ENCODE measurements at regions not wholly inside any gene's neighbourhood (a gene's known extent, or its start where the extent isn't known, plus 50 kb on each side); places are given as distances from the start of the nearest gene placed in this dataset.

- Histone ChIP-seq H3K9ac (ENCODE audit: low read length in 5 of 5) (no peak overlapping the region), H3K4me1 (ENCODE audit: control insufficient read depth in 5 of 5, insufficient read depth in 5 of 5, low read length in 5 of 5) (no peaks in the 10 kb centered on the region), H3K27me3 (ENCODE audit: control insufficient read depth in 5 of 5, insufficient read depth in 4 of 5, low read length in 5 of 5) (no peaks in the 10 kb centered on the region), H3K36me3 (ENCODE audit: control insufficient read depth in 5 of 5, insufficient read depth in 5 of 5, low read length in 5 of 5) (no peaks in the 10 kb centered on the region), H3K27ac (ENCODE audit: low read depth, low read length) (no peak overlapping the region), H3K9me3 (ENCODE audit: control insufficient read depth in 5 of 5, low read length in 5 of 5) (no peaks in the 10 kb centered on the region), H3K4me3 (ENCODE audit: low read depth in 1 of 5, low read length in 5 of 5) (no peak overlapping the region)
Measured at GRCh38 chr13:88544836-88545235, 873.7 kb downstream of the SLITRK5 start.

- H3K9me3 ChIP-seq (ENCODE audit: control insufficient read depth in 5 of 5, low read length in 5 of 5): peaks cover 0 to 2% (median 0%) of the 10 kb centered on the region in 5 donors
- H3K9ac ChIP-seq (ENCODE audit: low read length in 5 of 5): no peak overlapping the region
- no peaks in the 10 kb centered on the region for H3K4me1 ChIP-seq (ENCODE audit: control insufficient read depth in 5 of 5, insufficient read depth in 5 of 5, low read length in 5 of 5)
- H3K4me3 ChIP-seq (ENCODE audit: low read depth in 1 of 5, low read length in 5 of 5): no peak overlapping the region
- H3K36me3 ChIP-seq (ENCODE audit: control insufficient read depth in 5 of 5, insufficient read depth in 5 of 5, low read length in 5 of 5): no peaks in the 10 kb centered on the region
- H3K27ac ChIP-seq (ENCODE audit: low read depth, low read length): no peak overlapping the region
- H3K27me3 ChIP-seq (ENCODE audit: control insufficient read depth in 5 of 5, insufficient read depth in 4 of 5, low read length in 5 of 5): no peaks in the 10 kb centered on the region
Measured at GRCh38 chr13:88552966-88553365, 881.8 kb downstream of the SLITRK5 start.

- Histone ChIP-seq H3K4me1 (ENCODE audit: control insufficient read depth in 5 of 5, insufficient read depth in 5 of 5, low read length in 5 of 5) (peaks cover 0 to 2% (median 0%) of the 10 kb centered on the region in 5 donors), H3K9ac (ENCODE audit: low read length in 5 of 5) (no peak overlapping the region), H3K4me3 (ENCODE audit: low read depth in 1 of 5, low read length in 5 of 5) (no peak overlapping the region), H3K27ac (ENCODE audit: low read depth, low read length) (no peak overlapping the region), H3K27me3 (ENCODE audit: control insufficient read depth in 5 of 5, insufficient read depth in 4 of 5, low read length in 5 of 5) (no peaks in the 10 kb centered on the region), H3K9me3 (ENCODE audit: control insufficient read depth in 5 of 5, low read length in 5 of 5) (peaks cover 0 to 4% (median 0%) of the 10 kb centered on the region in 5 donors), H3K36me3 (ENCODE audit: control insufficient read depth in 5 of 5, insufficient read depth in 5 of 5, low read length in 5 of 5) (no peaks in the 10 kb centered on the region)
Measured at GRCh38 chr13:88565566-88565965, 894.4 kb downstream of the SLITRK5 start.

- no peaks in the 10 kb centered on the region for H3K27me3 ChIP-seq (ENCODE audit: control insufficient read depth in 5 of 5, insufficient read depth in 4 of 5, low read length in 5 of 5)
- H3K27ac ChIP-seq (ENCODE audit: low read depth, low read length): no peak overlapping the region
- H3K9ac ChIP-seq (ENCODE audit: low read length in 5 of 5): no peak overlapping the region
- H3K36me3 ChIP-seq (ENCODE audit: control insufficient read depth in 5 of 5, insufficient read depth in 5 of 5, low read length in 5 of 5): no peaks in the 10 kb centered on the region
- H3K9me3 ChIP-seq (ENCODE audit: control insufficient read depth in 5 of 5, low read length in 5 of 5): no peaks in the 10 kb centered on the region
- H3K4me1 ChIP-seq (ENCODE audit: control insufficient read depth in 5 of 5, insufficient read depth in 5 of 5, low read length in 5 of 5): no peaks in the 10 kb centered on the region
- no peak overlapping the region for H3K4me3 ChIP-seq (ENCODE audit: low read depth in 1 of 5, low read length in 5 of 5)
Measured at GRCh38 chr13:88585861-88586260, 914.7 kb downstream of the SLITRK5 start.

GRCh38 chr13:88586263-88586662, 915.1 kb downstream of the SLITRK5 start:
- H3K4me3 ChIP-seq (ENCODE audit: low read depth in 1 of 5, low read length in 5 of 5): no peak overlapping the region
- H3K9ac ChIP-seq (ENCODE audit: low read length in 5 of 5): no peak overlapping the region
- H3K4me1 ChIP-seq (ENCODE audit: control insufficient read depth in 5 of 5, insufficient read depth in 5 of 5, low read length in 5 of 5): no peaks in the 10 kb centered on the region
- H3K9me3 ChIP-seq (ENCODE audit: control insufficient read depth in 5 of 5, low read length in 5 of 5): no peaks in the 10 kb centered on the region
- no peaks in the 10 kb centered on the region for H3K27me3 ChIP-seq (ENCODE audit: control insufficient read depth in 5 of 5, insufficient read depth in 4 of 5, low read length in 5 of 5)
- H3K36me3 ChIP-seq (ENCODE audit: control insufficient read depth in 5 of 5, insufficient read depth in 5 of 5, low read length in 5 of 5): no peaks in the 10 kb centered on the region
- no peak overlapping the region for H3K27ac ChIP-seq (ENCODE audit: low read depth, low read length)

GRCh38 chr13:88590574-88590973, 919.4 kb downstream of the SLITRK5 start:
- H3K4me1 ChIP-seq (ENCODE audit: control insufficient read depth in 5 of 5, insufficient read depth in 5 of 5, low read length in 5 of 5): no peaks in the 10 kb centered on the region
- H3K4me3 ChIP-seq (ENCODE audit: low read depth in 1 of 5, low read length in 5 of 5): no peak overlapping the region
- no peak overlapping the region for H3K9ac ChIP-seq (ENCODE audit: low read length in 5 of 5)
- peaks cover 0 to 17% (median 14%) of the 10 kb centered on the region in 5 donors for H3K9me3 ChIP-seq (ENCODE audit: control insufficient read depth in 5 of 5, low read length in 5 of 5)
- no peak overlapping the region for H3K27ac ChIP-seq (ENCODE audit: low read depth, low read length)
- no peaks in the 10 kb centered on the region for H3K27me3 ChIP-seq (ENCODE audit: control insufficient read depth in 5 of 5, insufficient read depth in 4 of 5, low read length in 5 of 5)
- H3K36me3 ChIP-seq (ENCODE audit: control insufficient read depth in 5 of 5, insufficient read depth in 5 of 5, low read length in 5 of 5): no peaks in the 10 kb centered on the region

- Histone ChIP-seq H3K4me1 (ENCODE audit: control insufficient read depth in 5 of 5, insufficient read depth in 5 of 5, low read length in 5 of 5) (no peaks in the 10 kb centered on the region), H3K9ac (ENCODE audit: low read length in 5 of 5) (no peak overlapping the region), H3K36me3 (ENCODE audit: control insufficient read depth in 5 of 5, insufficient read depth in 5 of 5, low read length in 5 of 5) (no peaks in the 10 kb centered on the region), H3K9me3 (ENCODE audit: control insufficient read depth in 5 of 5, low read length in 5 of 5) (peaks cover 0 to 17% (median 14%) of the 10 kb centered on the region in 5 donors), H3K27ac (ENCODE audit: low read depth, low read length) (no peak overlapping the region), H3K27me3 (ENCODE audit: control insufficient read depth in 5 of 5, insufficient read depth in 4 of 5, low read length in 5 of 5) (no peaks in the 10 kb centered on the region), H3K4me3 (ENCODE audit: low read depth in 1 of 5, low read length in 5 of 5) (no peak overlapping the region)
Measured at GRCh38 chr13:88592105-88592504, 920.9 kb downstream of the SLITRK5 start.

- Histone ChIP-seq H3K36me3 (ENCODE audit: control insufficient read depth in 5 of 5, insufficient read depth in 5 of 5, low read length in 5 of 5) (no peaks in the 10 kb centered on the region), H3K27ac (ENCODE audit: low read depth, low read length) (no peak overlapping the region), H3K9me3 (ENCODE audit: control insufficient read depth in 5 of 5, low read length in 5 of 5) (peaks cover 0 to 3% (median 3%) of the 10 kb centered on the region in 5 donors)
Measured at GRCh38 chr13:88601949-88602348, 930.8 kb downstream of the SLITRK5 start.

GRCh38 chr13:88602786-88603777, 931.9 kb downstream of the SLITRK5 start:
- no peak overlapping the region for H3K27ac ChIP-seq (ENCODE audit: low read depth, low read length)
- no peaks in the 10 kb centered on the region for H3K36me3 ChIP-seq (ENCODE audit: control insufficient read depth in 5 of 5, insufficient read depth in 5 of 5, low read length in 5 of 5)
- no peak overlapping the region for H3K9ac ChIP-seq (ENCODE audit: low read length in 5 of 5)
- H3K27me3 ChIP-seq (ENCODE audit: control insufficient read depth in 5 of 5, insufficient read depth in 4 of 5, low read length in 5 of 5): no peaks in the 10 kb centered on the region
- no peak overlapping the region for H3K4me3 ChIP-seq (ENCODE audit: low read depth in 1 of 5, low read length in 5 of 5)
- no peaks in the 10 kb centered on the region for H3K4me1 ChIP-seq (ENCODE audit: control insufficient read depth in 5 of 5, insufficient read depth in 5 of 5, low read length in 5 of 5)
- peaks cover 0 to 3% (median 3%) of the 10 kb centered on the region in 5 donors for H3K9me3 ChIP-seq (ENCODE audit: control insufficient read depth in 5 of 5, low read length in 5 of 5)

More at GRCh38 chr13:88601949-88602348, 930.8 kb downstream of the SLITRK5 start:
- Histone ChIP-seq H3K9ac (ENCODE audit: low read length in 5 of 5) (no peak overlapping the region), H3K4me3 (ENCODE audit: low read depth in 1 of 5, low read length in 5 of 5) (no peak overlapping the region), H3K27me3 (ENCODE audit: control insufficient read depth in 5 of 5, insufficient read depth in 4 of 5, low read length in 5 of 5) (no peaks in the 10 kb centered on the region), H3K4me1 (ENCODE audit: control insufficient read depth in 5 of 5, insufficient read depth in 5 of 5, low read length in 5 of 5) (no peaks in the 10 kb centered on the region)

- H3K9ac ChIP-seq (ENCODE audit: low read length in 5 of 5): no peak overlapping the region
- no peaks in the 10 kb centered on the region for H3K27me3 ChIP-seq (ENCODE audit: control insufficient read depth in 5 of 5, insufficient read depth in 4 of 5, low read length in 5 of 5)
- no peak overlapping the region for H3K4me3 ChIP-seq (ENCODE audit: low read depth in 1 of 5, low read length in 5 of 5)
- H3K4me1 ChIP-seq (ENCODE audit: control insufficient read depth in 5 of 5, insufficient read depth in 5 of 5, low read length in 5 of 5): no peaks in the 10 kb centered on the region
- no peak overlapping the region for H3K27ac ChIP-seq (ENCODE audit: low read depth, low read length)
- peaks cover 0 to 2% (median 0%) of the 10 kb centered on the region in 5 donors for H3K9me3 ChIP-seq (ENCODE audit: control insufficient read depth in 5 of 5, low read length in 5 of 5)
- no peaks in the 10 kb centered on the region for H3K36me3 ChIP-seq (ENCODE audit: control insufficient read depth in 5 of 5, insufficient read depth in 5 of 5, low read length in 5 of 5)
Measured at GRCh38 chr13:88617176-88617575, 946.0 kb downstream of the SLITRK5 start.

Measured in subcutaneous abdominal adipose tissue (tissue), 5 donors.